Skeletal muscle satellite cell (primary cell): ENCODE measurements at regions not wholly inside any gene's neighbourhood (a gene's known extent, or its start where the extent isn't known, plus 50 kb on each side); places are given as distances from the start of the nearest gene placed in this dataset.

Experiments
- H3K27me3 ChIP-seq: 2 replicates; pipeline ENCODE4 v1.7.0; 2013; ENCODE audit warnings: low read length; ENCODE audit not compliant: control insufficient read depth, insufficient read depth
- H3K36me3 ChIP-seq: 2 replicates; pipeline ENCODE4 v1.7.0; 2013; ENCODE audit warnings: mild to moderate bottlenecking, control low read depth, low read length; ENCODE audit not compliant: insufficient read depth
- H3K4me1 ChIP-seq: 2 replicates; pipeline ENCODE4 v1.7.0; 2013; ENCODE audit warnings: low read length; ENCODE audit not compliant: control insufficient read depth, insufficient read depth
- H3K4me2 ChIP-seq: 2 replicates; pipeline ENCODE4 v1.7.0; 2013; ENCODE audit warnings: mild to moderate bottlenecking, low read length
- H3K4me3 ChIP-seq: 2 replicates; pipeline ENCODE4 v1.7.0; 2013; ENCODE audit warnings: low read length
- H3K9ac ChIP-seq: 2 replicates; pipeline ENCODE4 v1.7.0; 2013; ENCODE audit warnings: mild to moderate bottlenecking, low read depth, low read length, moderate library complexity
- H3K9me3 ChIP-seq: replicated peaks from 2 replicates; pipeline ENCODE4 v1.7.0; 2013; ENCODE audit warnings: mild to moderate bottlenecking, control low read depth, low read length

DNA sequence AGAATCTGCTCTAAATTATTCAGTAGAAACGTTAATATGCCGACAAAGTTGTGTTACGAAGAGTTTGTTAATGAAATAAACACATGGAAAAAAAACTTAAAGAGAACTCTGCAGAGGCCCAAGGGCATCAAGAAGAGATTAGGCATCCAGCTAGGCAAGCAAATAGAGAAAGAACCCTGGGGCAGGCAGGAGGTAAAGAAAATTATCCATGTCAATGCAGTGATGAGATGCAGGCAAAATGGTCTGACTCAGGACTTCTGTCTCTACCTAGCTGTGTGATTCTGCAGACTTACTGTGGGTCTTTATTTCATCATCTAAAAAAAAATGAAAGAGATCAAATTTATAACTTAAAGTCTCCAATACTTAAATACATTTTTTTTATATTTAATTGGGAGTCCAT lies 448.0 kb downstream of the HAO1 start:
- H3K4me2 ChIP-seq = no peak overlapping the region
- no peaks in the 10 kb centered on the region for H3K4me1 ChIP-seq
- H3K4me3 ChIP-seq = no peak overlapping the region
- no peaks in the 10 kb centered on the region for H3K27me3 ChIP-seq
- H3K36me3 ChIP-seq = no peaks in the 10 kb centered on the region
- no peaks in the 10 kb centered on the region for H3K9me3 ChIP-seq
- no peak overlapping the region for H3K9ac ChIP-seq

DNA sequence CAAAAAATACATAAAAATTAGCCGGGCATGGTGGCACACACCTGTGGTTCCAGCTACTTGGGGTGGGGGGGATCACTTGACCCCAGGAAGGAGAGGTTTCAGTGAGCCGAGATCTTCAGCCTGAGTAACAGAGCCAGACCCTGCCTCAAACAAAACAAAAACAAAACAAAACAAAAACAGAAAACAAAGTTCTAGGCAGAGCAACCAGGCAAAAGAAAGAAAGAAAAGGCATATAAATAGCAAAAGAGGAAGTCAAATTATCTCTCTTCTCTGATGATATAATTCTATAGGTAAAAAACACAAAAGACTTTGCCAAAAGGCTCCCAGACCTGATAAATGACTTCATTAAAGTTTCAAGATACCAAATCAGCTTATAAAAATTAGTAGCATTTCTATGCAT lies 446.9 kb downstream of the HAO1 start:
- Histone ChIP-seq H3K9ac (no peak overlapping the region), H3K9me3 (no peaks in the 10 kb centered on the region), H3K36me3 (no peaks in the 10 kb centered on the region), H3K4me3 (no peak overlapping the region), H3K4me2 (no peak overlapping the region), H3K27me3 (no peaks in the 10 kb centered on the region), H3K4me1 (peaks cover 7% of the 10 kb centered on the region)

DNA sequence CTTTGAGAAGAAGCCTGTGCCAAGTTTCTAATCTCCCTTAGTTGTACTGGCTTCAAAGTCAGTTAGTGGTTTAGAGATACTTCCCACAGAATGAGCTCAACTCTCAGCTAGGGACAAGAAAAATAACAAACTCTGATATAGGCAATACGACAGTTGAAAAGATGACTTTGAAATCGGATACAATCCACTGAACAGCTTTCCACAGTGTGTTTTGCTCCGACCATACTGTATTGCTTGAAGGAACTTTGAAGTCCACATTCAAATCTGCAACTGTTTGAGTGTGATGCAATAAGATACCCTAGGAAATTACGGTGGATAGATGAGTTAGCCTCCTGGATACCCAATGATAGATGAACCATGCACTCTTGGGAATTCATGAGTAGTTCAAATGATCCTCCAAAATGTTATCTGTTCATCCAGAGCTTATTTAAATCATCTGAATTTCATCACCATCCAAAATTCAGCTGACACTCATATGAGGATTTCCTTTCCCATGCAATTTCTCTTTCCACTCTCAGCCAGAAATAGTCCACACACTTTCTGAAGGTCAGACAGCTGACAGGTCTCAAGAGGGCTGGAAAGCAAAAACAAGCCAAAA lies 443.8 kb downstream of the HAO1 start:
- H3K4me2 ChIP-seq = no peak overlapping the region
- peaks cover 7% of the 10 kb centered on the region for H3K4me1 ChIP-seq
- H3K27me3 ChIP-seq = no peaks in the 10 kb centered on the region
- no peak overlapping the region for H3K4me3 ChIP-seq
- H3K36me3 ChIP-seq = no peaks in the 10 kb centered on the region
- H3K9me3 ChIP-seq = no peaks in the 10 kb centered on the region
- H3K9ac ChIP-seq = no peak overlapping the region

DNA sequence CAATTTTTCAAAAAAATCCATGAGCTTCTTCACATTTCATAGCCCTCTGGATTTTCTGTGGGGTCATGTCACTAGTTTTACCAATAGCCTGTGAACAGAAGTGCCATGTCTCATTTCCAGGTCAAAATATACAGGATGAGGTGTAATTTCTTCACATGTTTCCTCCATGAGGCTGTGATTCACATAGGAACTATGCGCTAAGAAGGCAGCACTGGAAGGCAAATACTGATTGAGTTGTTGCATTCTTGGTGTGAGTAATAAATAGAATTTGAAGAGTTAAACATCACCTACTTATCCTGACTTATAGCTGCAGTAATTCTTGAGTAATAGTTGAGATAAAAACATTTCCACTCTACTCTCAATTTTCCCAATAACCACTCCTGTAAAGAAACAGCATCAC lies 442.3 kb downstream of the HAO1 start:
- no peaks in the 10 kb centered on the region for H3K27me3 ChIP-seq
- H3K4me3 ChIP-seq = no peak overlapping the region
- no peak overlapping the region for H3K4me2 ChIP-seq
- no peaks in the 10 kb centered on the region for H3K9me3 ChIP-seq
- H3K4me1 ChIP-seq = peaks cover 7% of the 10 kb centered on the region
- no peaks in the 10 kb centered on the region for H3K36me3 ChIP-seq
- H3K9ac ChIP-seq = no peak overlapping the region

DNA sequence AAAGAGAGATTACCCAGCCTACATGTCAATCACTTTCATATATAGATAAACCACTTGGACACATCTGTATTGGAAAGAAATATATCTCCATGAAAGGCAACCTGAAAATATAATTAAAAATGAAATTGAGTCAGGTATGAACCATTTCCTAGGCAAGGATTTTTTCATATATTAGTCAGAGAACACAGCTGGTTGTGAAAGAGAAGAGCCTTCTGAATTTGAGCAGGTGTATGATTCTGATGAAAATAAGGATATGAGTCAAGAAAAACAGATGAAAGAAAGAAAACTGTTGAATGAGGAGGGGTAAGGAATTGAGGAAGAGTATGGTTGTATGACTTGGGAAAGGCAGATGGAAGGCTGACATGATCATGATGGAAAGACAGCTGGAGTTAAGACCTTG lies 441.1 kb downstream of the HAO1 start:
- Histone ChIP-seq H3K4me3 (no peak overlapping the region), H3K9me3 (no peaks in the 10 kb centered on the region), H3K4me1 (peaks cover 7% of the 10 kb centered on the region), H3K4me2 (no peak overlapping the region), H3K9ac (no peak overlapping the region), H3K27me3 (no peaks in the 10 kb centered on the region), H3K36me3 (no peaks in the 10 kb centered on the region)

DNA sequence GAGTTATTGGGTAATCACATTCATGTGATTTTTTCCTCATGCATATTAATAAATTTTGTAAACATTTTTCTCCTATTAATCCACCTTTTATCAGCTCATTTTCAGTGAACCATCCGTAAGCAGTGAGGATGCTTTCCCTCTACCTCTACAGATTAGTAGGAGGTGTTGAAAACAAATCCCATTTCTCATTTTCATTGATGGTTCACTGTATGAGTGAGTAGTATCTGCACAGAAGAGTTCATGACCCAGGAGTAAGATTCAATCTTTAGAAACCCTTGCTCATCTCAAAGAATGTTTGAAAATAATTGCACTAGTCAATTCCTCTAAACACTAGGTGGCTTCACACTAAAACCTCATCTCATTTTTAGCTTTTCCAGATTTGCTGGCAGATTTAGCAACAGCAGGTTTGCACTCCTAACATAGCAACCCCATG lies 440.0 kb downstream of the HAO1 start:
- H3K4me3 ChIP-seq = no peak overlapping the region
- H3K27me3 ChIP-seq = no peaks in the 10 kb centered on the region
- no peaks in the 10 kb centered on the region for H3K36me3 ChIP-seq
- peaks cover 7% of the 10 kb centered on the region for H3K4me1 ChIP-seq
- no peak overlapping the region for H3K4me2 ChIP-seq
- no peak overlapping the region for H3K9ac ChIP-seq
- H3K9me3 ChIP-seq = no peaks in the 10 kb centered on the region

DNA sequence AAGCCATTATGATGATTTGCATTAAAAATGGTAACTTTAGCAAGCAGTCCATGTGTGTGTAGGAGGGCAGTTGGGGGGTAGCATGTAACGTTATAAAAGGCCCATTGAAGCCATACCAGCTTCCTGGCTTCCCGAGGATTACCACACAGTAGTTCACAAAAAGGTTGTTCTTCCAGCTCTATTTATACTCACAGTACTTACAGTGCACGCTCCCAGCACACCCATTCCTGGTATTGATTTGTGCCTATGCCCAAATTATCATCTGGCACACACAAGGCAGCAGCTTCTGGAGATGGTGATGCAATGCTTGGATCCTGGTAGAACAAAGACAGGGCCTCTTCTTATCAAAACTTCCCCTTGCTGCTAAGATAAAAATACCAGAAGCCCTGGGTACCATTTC lies 436.8 kb downstream of the HAO1 start:
- H3K9me3 ChIP-seq = no peaks in the 10 kb centered on the region
- H3K36me3 ChIP-seq = no peaks in the 10 kb centered on the region
- H3K4me3 ChIP-seq = no peak overlapping the region
- H3K9ac ChIP-seq = no peak overlapping the region
- H3K4me1 ChIP-seq = no peaks in the 10 kb centered on the region
- H3K4me2 ChIP-seq = no peak overlapping the region
- H3K27me3 ChIP-seq = no peaks in the 10 kb centered on the region

DNA sequence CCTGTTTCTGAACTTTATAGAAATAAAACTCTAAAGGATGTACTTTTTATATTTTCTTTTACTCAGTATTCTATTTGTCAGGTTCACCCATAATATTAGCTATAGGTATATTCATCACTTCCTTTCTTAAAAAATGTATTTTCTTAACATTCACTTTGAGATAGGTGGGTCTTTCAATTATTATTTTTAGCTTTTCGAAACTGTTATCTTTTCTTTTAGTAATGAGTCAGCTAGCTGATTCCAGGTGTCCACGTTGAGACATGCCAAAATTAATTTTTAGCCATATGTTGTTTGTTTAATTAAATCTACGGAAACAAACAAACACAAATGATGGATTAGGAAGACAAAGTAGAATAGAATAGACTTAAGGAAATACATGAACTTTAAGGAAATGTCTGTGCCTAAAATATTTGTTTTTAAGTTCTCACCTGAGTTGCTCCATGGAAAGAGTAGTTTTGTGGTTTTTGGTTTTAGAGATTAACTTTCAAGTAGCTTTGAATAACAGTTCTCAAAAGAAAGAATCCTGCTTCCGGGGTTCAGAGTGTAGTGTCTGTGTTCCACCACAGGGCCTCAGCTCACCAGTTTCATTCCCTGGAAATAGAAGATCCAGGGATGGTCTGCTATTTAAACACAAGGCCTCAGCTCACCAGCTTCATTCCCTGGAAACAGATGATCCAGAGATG lies 435.0 kb downstream of the HAO1 start:
- Histone ChIP-seq H3K27me3 (no peaks in the 10 kb centered on the region), H3K4me2 (no peak overlapping the region), H3K4me3 (no peak overlapping the region), H3K36me3 (no peaks in the 10 kb centered on the region), H3K9ac (no peak overlapping the region), H3K9me3 (no peaks in the 10 kb centered on the region), H3K4me1 (no peaks in the 10 kb centered on the region)

DNA sequence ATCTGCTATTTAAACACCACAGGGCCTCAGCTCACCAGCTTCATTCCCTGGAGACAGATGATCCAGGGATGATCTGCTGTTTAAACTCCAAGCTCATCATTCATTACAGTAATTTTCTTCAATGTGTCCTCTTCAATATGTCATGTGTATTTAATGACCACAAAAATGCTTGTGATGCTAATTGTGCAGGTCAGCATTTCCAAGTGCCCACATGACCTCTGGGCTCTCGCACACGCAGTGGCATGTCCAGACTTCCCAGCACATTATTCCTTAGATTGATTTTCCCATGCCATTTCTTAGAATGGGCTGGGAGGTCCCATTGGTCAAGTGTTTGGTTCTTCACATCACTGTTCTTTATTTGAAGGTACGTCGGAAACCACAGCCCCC lies 434.4 kb downstream of the HAO1 start:
- no peaks in the 10 kb centered on the region for H3K4me1 ChIP-seq
- no peak overlapping the region for H3K4me2 ChIP-seq
- no peaks in the 10 kb centered on the region for H3K36me3 ChIP-seq
- no peak overlapping the region for H3K9ac ChIP-seq
- no peaks in the 10 kb centered on the region for H3K9me3 ChIP-seq
- H3K4me3 ChIP-seq = no peak overlapping the region
- no peaks in the 10 kb centered on the region for H3K27me3 ChIP-seq

DNA sequence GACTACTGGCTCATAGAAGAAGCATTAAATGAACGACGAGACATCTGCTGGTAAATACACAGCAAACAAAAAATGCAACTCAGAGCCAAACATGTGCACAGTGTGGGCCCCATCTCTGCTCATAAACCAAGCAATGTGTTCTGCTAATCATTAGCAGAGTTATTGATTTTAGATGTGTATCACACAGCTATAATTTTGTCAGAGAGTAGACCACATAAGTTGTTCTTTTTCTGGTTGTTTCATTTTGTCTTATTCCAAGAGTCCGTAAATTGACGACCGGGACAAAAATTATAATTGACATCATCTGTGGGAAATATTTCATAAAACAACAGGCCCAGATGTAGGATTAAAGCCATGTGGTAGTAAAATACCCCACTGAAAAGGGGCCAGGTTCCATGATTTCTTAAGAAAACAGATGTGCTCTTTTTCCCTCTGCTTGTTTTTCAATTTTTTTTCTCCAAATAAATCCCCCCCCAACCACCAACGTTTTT lies 423.6 kb downstream of the HAO1 start:
- H3K4me1 ChIP-seq = no peaks in the 10 kb centered on the region
- no peaks in the 10 kb centered on the region for H3K36me3 ChIP-seq
- no peak overlapping the region for H3K4me2 ChIP-seq
- H3K9ac ChIP-seq = no peak overlapping the region
- no peaks in the 10 kb centered on the region for H3K9me3 ChIP-seq
- H3K27me3 ChIP-seq = peaks cover 3% of the 10 kb centered on the region
- no peak overlapping the region for H3K4me3 ChIP-seq

DNA sequence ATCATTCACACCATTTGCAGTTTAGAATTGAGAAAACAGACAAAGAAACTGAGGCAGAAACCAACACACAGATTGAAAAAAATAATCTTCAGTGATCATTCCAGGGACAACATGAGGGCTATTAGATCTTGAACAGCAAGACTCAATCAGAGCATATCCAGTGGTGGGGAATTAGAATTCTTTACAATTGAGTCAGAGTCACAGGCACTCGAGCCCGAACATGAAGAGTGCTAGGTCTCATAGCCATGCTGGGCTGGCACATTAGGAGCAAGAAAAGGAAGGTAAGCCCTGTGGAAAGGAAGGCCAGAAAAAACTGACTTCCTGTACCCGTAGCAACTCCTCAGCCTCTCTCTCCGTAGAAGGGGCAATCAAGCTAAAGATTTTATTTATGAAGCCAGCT lies 419.9 kb downstream of the HAO1 start:
- no peaks in the 10 kb centered on the region for H3K36me3 ChIP-seq
- H3K4me1 ChIP-seq = no peaks in the 10 kb centered on the region
- no peak overlapping the region for H3K9ac ChIP-seq
- H3K9me3 ChIP-seq = no peaks in the 10 kb centered on the region
- H3K27me3 ChIP-seq = peaks cover 2% of the 10 kb centered on the region
- no peak overlapping the region for H3K4me2 ChIP-seq
- no peak overlapping the region for H3K4me3 ChIP-seq

DNA sequence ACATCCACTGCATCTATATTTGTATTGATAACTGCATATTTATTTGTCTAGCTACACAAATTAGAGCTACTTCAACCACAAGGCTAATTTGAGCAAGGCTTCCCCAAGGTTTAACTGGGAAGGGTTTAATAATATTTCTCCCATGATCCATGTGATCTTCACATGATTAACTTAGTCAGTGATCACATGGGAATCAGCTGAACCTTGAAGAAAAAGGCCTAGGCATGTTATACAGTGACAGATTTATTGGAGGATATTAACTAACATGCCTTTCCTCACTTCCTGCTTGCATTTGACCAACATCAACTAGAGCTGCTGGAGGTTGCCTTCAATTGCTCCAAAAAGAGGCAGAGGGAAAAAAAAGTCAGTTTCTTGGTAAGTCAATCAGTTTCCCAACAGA lies 417.0 kb downstream of the HAO1 start:
- Histone ChIP-seq H3K4me3 (no peak overlapping the region), H3K9ac (no peak overlapping the region), H3K9me3 (no peaks in the 10 kb centered on the region), H3K27me3 (no peaks in the 10 kb centered on the region), H3K36me3 (no peaks in the 10 kb centered on the region), H3K4me2 (no peak overlapping the region), H3K4me1 (no peaks in the 10 kb centered on the region)
